ENCODE measurements at regions not wholly inside any gene's neighbourhood (a gene's known extent, or its start where the extent isn't known, plus 50 kb on each side); places are given as distances from the start of the nearest gene placed in this dataset.
"Not testable (repeated sequence)": the region's sequence is repeated elsewhere in the genome, so short reads cannot be mapped to it uniquely, and the experiment has no call there.

DNA sequence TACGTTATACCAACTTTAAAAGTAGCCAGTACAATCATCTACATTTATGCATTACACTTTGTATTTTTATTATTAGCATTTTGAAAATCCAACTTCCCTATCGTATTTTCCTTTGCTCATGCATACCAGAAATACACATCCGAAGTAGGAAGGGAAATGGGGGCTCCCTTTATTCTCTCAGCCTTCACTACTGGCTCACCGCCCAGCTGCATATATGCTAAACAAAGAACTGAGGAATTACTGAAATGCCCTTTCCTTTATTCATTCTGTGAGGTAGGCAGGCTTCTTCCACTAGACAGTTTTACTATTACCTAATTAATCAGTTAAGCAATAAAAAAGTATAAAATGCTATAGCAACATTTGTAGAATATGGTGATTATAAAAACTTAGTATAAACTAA lies 291.6 kb downstream of the KLF12 start:
- DNase-seq (ENCODE audit: low read depth): no peak

DNA sequence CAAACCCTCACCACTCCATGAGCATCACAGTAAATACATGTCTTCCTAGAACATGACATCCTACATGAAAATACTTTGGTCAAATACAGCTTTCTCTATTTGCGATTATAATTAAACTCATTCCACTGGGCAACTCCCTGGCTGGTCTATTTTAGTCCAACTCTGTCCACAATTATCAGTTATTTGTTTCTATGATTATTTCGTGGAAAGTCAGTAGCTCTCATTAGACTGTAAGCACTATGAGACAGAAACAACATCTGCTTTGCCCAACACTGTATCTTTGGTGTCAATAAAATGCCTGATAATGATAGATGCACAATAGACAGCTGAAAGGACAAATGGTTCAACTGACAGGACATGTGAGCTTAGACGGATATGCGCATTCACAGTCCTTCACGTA lies 292.0 kb downstream of the KLF12 start:
- no peak for DNase-seq (ENCODE audit: low read depth)

- DNase-seq (ENCODE audit: low read depth): no peak
These were observed 297.1 kb downstream of the KLF12 start for GRCh38 chr13:73837147-73837546.

GRCh38 chr13:73835138-73835721 lies 299.0 kb downstream of the KLF12 start:
- no peak for DNase-seq (ENCODE audit: low read depth)

DNA sequence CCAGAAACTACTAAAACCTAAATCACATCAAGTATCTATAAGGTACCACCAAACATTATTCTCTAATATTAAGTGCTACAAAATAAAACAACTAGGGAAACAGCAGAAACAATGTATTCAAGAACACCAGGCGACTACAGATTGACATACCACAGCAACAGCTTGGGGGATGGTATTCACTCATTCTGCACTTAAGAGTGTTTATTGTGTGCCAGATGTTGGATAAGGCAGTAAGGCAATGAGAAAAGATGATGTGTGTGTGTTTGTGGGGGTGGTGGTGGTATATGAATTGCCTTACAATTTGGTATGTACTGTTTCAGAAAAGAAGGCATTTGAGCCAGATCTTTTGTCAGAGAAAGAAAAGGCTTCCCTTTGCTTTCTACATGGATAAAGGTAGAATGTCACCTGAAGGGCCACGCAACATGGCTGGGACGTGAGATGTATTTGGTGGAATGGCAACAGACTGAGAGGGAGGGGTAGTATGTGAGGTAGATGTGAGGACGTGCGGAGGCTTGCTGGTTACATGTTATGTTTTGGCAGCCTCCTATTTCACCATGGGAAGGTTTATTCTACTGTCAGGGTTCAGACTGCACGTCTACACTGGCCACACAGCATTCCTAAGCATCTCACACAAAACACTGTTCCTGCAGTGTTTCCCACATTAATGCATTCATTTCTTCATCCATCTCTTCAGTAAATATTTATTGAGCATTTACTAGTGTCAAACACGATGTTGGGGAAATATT lies 300.7 kb downstream of the KLF12 start:
- DNase-seq (ENCODE audit: low read depth): no peak

DNA sequence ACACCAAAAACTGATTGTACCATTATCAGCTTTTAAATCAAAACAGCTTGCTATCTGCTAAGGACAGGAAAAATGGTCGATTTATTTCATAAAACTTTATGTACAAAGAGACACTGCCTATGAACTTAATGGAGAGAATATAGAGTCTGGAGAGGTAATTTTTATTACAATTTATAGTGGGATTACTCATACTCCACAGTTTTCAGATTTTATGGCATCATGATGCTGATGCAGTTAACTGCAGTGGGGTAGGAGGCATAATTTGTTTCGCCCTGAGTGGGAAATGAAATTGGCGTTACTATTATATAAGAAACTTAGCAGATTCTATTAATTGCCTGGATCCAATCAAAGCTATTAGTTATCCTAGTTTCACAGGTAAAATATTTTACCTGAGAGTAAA lies 301.4 kb downstream of the KLF12 start:
- DNase-seq (ENCODE audit: low read depth): no peak

GRCh38 chr13:73832128-73832588 lies 302.0 kb downstream of the KLF12 start:
- DNase-seq (ENCODE audit: low read depth): no peak

DNA sequence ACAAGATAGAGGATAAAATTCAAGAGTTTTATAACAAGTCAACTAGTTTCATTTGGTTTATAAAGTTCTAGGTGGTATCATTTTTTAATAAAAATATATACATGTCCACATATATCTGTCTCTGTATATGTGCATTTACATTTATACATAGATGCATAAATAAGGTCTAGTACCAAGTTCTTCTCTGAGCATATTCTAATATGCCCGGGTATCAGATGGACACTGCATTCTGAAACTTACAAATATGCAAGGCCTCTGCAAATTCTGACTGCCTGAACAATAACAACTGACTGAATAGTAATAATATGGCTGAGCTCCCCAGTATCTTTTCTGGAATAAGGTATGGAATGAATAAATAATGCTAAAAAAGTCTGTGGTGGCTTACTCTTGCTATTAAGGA lies 304.8 kb downstream of the KLF12 start:
- no peak for DNase-seq (ENCODE audit: low read depth)

DNA sequence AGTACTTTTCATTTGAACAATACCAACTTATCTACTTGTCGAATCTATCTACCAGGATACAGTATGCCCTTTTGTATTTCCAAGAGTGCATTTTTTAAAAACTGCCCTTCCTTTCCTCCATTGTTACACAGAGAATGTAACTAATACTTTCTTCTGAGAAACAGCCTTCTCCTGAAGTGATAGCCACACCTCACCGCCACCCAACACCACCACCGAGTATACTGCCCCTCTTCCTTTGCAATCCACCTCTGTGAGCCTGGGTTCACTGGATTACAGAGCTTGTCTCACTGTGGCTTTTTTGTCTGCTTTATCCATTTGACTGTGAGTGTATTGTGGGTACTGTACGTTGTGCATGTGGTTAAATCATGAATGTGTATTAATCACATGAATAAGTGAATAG lies 305.4 kb downstream of the KLF12 start:
- no peak for DNase-seq (ENCODE audit: low read depth)

GRCh38 chr13:73827434-73827833 lies 306.8 kb downstream of the KLF12 start:
- DNase-seq (ENCODE audit: low read depth): no peak

DNA sequence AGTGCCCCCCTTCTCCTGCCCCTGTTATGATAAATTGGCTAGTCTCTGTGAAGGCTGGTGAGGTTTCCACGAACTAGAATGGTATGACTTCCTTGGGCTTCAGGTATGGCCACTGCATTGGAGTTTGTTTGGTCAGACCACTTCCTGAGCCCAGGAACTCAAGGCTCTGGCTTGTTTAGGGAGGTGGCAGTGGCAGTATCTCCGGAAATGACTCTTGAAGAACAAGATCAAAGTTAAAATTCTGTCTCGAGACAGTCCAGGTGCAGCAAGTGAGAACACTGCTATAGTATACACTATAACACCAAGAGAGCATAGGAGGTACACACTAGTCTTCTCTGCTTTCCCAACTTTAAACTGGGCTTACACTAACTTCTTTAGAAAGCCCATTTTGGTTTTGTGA lies 309.1 kb downstream of the KLF12 start:
- DNase-seq (ENCODE audit: low read depth): no peak

DNA sequence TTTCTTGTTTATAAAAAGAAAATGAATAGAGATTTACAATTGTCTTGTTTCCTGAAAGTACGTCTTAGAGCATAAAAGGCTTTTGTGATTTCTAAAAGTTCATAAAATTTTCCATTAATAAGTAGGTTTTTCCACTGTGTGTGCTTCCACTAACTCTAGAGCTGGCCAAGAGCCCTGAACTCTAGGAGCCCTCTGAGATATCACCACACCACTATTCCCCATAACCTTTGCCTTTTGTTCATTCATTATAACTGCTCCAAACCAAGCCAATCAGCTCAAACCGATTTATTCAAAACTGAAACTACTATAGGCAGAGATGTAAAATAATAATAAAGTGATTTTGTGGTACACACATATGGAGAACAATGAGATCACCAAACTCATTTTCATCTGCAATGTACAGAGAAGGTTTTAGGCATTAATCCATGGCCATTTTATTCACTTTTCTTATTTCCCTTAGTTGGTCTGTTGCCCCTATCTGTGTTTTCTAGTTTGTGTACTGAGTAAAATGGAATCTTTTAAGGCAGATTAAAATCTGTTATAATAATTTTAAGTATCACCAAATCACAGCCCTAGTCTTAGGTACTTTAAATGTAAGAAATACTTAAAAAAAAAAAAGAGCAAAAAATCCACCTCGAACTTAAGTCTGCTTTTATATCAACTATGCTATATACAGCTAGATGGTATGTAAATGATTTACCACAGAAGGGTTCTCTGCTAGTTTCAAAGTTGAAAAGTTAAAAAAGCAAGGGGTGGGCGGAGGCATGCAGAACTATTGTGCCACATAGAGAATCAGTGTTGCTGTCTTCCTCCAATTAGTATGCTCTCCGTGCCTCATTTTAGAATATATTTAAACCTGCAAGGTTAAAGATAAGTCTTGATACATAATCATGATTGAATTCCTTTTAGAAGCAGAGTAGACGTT lies 311.3 kb downstream of the KLF12 start:
- no peak for DNase-seq (ENCODE audit: low read depth)

DNA sequence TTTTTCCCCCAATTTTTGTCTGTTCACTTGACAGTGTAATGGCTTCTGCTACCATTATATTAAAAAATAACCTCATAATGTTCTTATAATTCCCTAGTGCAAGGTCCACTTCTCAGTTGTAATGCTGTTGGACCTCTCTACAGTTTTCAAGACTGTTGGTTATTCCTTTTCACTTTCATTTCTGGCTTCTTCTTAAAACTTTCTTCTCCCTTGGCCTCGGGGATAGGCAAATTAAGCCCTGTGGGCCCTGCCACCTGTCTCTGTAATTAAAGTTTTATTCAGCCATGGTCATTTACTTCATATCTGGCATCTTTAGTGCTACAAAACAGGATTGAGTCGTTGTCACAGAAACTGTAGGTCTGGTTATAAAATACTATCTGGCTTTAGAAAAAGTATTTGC lies 313.5 kb downstream of the KLF12 start:
- no peak for DNase-seq (ENCODE audit: low read depth)

GRCh38 chr13:73820285-73820684 lies 313.9 kb downstream of the KLF12 start:
- DNase-seq (ENCODE audit: low read depth): no peak

DNA sequence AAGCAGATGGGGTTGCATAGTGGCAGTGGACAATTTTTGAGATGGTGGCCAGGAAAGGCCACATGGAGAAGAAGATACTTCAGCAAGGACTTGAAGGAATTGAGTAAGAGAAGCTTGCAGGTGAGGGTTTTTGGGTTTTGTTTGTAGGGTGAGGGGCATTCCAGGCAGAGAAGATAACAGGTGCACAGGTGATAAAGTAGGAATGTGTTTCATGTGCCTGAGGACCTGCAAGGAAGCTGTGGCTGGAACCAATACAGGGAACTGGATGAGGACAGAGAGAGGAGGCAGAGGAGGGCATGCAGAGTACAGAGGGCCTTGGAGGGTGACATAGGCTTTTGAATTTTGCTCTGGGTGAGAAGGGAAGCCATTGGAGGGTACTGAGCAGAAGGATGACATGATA lies 314.5 kb downstream of the KLF12 start:
- DNase-seq (ENCODE audit: low read depth): no peak

GRCh38 chr13:73816702-73817101 lies 317.5 kb downstream of the KLF12 start:
- DNase-seq (ENCODE audit: low read depth): no peak

DNA sequence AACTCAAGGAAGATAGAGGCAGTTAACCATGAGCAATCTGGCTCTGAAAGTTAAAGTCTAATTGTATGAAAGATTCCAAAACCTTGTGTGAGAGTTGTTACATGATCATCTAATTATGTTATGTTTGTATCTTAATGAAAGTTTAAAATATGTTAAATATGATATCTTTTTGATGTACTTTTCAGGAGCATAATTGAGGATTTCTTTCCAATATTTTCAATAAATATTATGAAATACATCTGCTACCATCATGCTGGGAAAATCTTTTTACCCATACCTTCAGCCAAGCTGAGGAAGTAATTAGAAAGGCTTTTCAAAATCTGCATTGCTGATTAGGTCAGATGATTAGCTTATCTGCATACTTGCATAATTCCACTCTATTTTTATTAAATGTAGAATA lies 318.4 kb downstream of the KLF12 start:
- DNase-seq (ENCODE audit: low read depth): no peak

DNA sequence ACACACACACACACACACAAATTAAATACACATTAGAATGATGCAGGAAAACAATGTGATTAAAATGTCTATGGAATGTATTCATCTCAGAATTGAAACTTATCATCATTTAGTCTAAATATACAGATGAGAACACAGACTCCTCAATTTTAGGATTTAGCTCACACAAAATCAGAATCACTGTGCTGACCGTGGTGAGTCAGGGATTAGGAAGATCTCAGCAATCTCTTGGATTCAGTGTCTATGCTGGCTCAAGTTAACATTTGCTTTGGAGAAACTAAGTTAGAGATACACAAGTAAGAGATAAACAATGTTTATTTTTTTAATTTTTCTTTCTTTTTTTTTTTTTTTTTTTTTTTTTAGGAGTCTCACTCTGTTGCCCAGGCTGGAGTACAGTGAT lies 323.6 kb downstream of the KLF12 start:
- no peak for DNase-seq (ENCODE audit: low read depth)

GRCh38 chr13:73809561-73809960 lies 324.6 kb downstream of the KLF12 start:
- DNase-seq (ENCODE audit: low read depth): no peak

DNA sequence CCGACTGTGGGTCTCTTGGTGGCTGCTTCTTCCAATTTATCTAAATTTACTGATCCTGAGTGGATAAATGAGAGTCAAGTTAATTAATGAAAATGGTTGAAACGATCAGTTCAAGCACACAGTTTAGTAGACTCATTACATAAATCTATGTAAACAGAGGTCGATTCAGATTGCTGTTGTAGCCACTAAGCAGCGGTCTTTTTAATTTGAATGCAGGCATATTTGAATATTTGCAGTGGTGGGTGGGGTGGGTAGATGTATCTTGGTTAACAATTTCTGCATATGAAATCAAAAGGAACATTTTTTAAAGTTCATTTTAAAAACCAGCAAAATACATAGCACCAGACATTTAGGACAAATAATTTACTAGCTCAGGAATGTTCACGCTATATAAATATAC lies 325.9 kb downstream of the KLF12 start:
- DNase-seq (ENCODE audit: low read depth): no peak

DNA sequence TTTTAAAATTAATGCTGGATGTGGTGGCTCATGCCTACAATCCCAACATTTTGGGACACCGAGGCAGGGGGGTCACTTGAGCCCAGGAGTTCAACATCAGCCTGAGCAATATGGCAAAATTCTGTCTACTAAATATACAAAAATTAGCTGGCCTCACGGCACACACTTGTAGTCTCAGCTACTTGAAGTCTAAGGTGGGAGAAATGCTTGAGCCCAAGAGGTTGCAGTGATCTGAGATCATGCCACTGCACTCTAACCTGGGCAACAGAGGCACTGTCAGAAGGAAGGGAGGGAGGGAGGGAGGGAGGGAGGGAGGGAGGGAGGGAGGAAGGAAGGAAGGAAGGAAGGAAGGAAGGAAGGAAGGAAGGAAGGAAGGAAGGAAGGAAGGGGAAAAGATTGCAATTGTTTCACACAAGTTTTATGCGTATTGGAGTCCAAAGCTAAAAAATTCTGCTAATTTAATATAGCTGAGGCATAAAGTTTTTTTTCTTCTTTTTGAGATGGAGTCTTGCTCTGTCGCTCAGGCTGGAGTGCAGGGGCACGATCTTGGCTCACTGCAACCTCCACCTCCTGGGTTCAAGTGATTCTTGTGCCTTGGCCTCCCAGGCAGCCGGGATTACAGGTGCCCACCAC lies 328.8 kb downstream of the KLF12 start:
- DNase-seq (ENCODE audit: low read depth): not testable (repeated sequence)

DNA sequence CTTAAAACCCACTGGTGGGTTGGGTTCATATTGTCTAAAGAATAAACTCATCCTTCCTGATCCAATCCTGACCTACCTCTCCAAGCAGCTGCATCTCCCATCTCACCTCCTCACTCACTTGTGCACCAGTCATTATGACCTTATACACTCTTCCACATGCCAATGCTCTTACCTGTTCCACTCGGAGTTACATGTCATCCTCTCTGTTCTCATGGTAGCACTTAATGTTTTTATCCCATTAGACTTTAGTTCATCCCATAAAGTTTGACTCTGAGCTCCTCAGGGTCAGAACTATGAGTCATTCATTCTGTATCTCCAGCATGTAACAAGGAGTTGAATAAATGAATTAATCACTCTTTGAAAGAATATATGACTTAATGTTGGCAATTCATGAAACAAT lies 330.2 kb downstream of the KLF12 start:
- DNase-seq (ENCODE audit: low read depth): no peak
